GM13976 (cell line): ENCODE measurements at regions not wholly inside any gene's neighbourhood (a gene's known extent, or its start where the extent isn't known, plus 50 kb on each side); places are given as distances from the start of the nearest gene placed in this dataset.

Source experiments
- DNase-seq: peaks from one replicate; pipeline ENCODE4 v3.0.0; 2012; ENCODE audit warnings: low spot score
- in situ Hi-C: fragments of 300-500 bp; cut with MboI; formaldehyde crosslinking; loops from one replicate; pipeline ENCODE4 v1.12.0; 2022; ENCODE audit warnings: low sequenced_read_pairs, mixed read lengths, inconsistent platforms; ENCODE audit not compliant: unreplicated experiment
- TF ChIP-seq, protein P1 (sequence below): IDR thresholded peaks from 2 replicates; pipeline ENCODE4 v1.5.1; 2012; ENCODE audit warnings: borderline replicate concordance, mild to moderate bottlenecking; ENCODE audit not compliant: insufficient read depth; ENCODE audit errors: extremely low read depth, missing control alignments, control extremely low read depth

DNA sequence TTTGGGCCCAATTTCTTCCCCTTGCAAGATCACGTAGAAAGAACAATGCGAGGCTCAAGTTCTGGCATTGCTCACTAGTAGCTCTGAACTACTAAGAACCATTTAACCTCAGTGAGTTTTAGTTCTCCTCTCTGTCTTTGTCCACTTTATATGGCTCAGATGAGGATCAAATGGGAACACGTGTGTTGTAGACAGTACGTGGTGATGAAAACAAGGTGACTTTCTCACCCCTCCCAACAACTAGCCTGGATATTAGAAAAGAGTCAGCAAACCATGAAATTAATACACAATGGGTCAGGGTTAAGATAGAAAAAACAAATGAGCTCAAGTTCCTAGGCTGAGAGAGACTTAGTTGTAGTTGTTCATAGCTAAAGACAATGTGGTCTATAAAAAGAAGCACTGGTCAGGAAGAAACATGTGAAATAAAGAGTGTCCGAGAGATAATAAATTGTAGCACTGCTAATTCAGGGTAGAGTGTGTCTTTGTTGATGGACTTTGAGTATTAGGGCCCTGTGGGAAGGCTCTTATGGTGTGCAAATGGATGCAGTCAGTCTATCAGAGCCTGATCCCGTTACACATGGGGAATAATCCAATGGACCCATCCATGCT lies 417.0 kb downstream of the HAPSTR1 start:
- TF ChIP-seq, protein P1, sequence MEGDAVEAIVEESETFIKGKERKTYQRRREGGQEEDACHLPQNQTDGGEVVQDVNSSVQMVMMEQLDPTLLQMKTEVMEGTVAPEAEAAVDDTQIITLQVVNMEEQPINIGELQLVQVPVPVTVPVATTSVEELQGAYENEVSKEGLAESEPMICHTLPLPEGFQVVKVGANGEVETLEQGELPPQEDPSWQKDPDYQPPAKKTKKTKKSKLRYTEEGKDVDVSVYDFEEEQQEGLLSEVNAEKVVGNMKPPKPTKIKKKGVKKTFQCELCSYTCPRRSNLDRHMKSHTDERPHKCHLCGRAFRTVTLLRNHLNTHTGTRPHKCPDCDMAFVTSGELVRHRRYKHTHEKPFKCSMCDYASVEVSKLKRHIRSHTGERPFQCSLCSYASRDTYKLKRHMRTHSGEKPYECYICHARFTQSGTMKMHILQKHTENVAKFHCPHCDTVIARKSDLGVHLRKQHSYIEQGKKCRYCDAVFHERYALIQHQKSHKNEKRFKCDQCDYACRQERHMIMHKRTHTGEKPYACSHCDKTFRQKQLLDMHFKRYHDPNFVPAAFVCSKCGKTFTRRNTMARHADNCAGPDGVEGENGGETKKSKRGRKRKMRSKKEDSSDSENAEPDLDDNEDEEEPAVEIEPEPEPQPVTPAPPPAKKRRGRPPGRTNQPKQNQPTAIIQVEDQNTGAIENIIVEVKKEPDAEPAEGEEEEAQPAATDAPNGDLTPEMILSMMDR: no peak
- in situ Hi-C loops: no loop called here
- DNase-seq: no peak

DNA sequence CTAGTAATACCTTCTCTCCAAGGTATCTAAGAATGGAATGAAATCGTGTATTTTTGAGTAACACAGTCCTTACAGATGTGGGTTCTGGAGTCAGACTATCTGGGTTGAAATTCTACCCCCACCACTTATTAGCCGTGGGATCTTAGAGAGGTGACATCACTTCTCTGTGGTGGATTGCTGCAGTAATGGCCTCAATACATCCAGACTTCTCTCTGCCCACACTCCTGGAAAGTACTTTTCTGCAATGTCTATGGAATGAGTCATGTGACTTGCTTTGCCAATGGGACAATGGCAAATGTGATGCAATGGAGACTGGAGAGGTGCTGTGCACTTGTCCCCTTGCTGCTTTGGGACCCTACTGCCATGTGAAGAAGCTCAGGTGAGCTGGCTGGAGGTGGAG lies 418.2 kb downstream of the HAPSTR1 start:
- no peak for DNase-seq
- TF ChIP-seq, protein P1: no peak
- in situ Hi-C loops: no loop called here

DNA sequence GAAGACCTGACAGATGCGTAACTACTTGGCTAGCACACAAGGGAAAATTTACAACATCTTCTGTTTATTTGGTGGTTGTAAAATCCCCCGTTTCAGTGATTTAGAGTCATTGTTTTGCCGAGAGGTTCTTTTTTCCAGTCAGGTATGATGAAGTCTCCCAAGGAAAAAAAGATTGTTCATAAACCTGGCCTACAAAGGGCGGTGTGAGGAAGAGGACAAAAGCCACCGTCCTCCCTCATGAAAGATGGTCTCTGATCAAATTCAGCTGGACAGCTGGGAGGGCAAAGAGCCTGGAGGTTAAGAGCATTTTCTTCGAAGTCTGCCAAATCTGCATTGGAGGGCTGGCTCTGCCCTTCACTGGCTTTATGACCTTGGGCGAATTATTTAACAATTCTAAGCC lies 419.9 kb downstream of the HAPSTR1 start:
- TF ChIP-seq, protein P1: no peak
- no peak for DNase-seq
- in situ Hi-C loops: no loop called here

DNA sequence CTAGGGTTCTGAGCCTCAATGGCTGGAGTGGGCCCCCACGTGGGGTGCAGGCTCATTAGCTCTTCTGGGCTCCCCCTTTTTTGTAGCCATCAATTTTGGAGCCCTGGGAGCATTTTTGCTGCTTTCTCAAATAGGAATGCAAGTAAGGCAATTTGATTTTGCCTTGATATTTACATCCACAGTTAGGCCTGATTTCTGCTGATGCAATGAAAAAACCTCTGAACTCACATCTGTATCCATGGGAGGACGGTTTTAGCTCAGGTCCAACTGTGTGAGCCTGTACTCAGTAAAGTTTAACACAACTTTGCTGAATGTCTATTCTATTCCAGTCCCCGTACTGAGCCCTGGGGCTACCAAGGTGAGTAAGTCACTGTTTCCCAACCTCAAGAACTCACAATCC lies 425.0 kb downstream of the HAPSTR1 start:
- no peak for DNase-seq
- TF ChIP-seq, protein P1: no peak
- in situ Hi-C loops: no loop called here

DNA sequence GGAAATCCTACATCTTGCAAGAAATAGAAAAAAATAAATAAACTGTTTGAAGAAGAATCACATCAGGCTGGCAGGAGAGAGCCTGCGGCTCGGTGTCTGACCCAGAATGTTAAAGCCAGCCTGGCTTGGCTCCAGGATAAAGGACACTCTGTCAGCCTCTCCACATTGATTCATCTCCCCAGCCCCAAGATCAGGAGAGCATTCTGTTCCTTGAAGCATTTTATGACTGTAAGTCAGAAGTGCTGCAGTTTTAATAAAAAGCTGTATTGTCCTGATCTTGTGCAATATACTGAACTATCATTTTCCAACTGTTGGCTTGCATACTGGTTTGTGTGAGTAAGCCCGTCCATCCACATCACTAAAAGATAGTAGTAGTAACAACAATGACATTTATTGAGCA lies 426.6 kb downstream of the HAPSTR1 start:
- no peak for DNase-seq
- TF ChIP-seq, protein P1: no peak
- in situ Hi-C loops: no loop called here

DNA sequence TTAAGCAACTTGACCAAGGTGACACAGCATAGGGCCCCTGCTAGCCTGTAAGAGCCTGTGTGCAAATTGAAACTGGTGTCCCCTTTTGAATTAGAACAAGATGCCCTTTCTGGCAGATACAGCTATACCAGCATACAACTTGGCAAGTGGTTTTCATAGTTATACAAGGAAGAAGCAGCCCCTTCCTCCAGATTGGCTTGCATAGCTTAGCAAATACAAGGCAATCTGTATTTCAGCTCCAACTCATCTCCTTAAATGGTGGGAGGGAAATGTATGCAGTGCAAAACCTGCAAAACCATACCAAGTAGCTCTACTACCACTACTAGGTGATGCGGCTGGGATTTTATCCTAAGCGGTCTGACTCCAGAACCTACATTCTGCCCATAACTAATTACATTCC lies 427.1 kb downstream of the HAPSTR1 start:
- in situ Hi-C loops: no loop called here
- TF ChIP-seq, protein P1: no peak
- no peak for DNase-seq

DNA sequence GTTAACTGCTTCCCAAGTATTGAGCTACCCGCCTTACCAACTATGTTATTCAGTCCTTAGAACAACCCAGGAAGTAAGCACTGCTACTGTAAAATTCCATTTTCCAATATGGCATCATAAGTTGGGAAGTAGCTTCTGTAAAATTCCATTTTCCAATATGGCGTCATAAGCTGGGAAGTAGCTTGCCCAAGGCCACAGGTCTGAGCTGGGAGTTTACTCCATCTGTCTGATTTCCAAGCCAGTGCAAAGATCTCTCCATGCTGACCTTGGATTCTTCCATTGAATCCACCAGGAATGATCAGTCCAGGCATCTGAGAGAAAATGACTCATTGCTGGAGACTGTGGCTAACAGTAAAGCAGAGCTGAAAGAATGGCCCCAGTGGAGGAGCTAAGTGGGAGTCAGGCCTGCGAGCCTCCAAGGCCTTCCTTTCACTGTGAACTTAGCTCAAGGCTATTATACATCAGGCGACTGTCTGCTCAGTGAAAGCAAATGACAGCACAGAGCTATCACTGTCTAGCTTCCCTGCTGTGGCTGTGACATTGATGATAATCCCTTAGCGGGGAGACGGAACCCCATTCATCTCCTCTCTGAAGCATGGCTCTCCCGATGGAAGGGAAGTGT lies 430.4 kb downstream of the HAPSTR1 start:
- DNase-seq: no peak
- in situ Hi-C loops: no loop called here
- TF ChIP-seq, protein P1: no peak
